GM10266 (cell line): ENCODE measurements at regions not wholly inside any gene's neighbourhood (a gene's known extent, or its start where the extent isn't known, plus 50 kb on each side); places are given as distances from the start of the nearest gene placed in this dataset.

Source experiments
- DNase-seq: peaks from one replicate; pipeline ENCODE4 v3.0.0; 2012; ENCODE audit errors: extremely low spot score
- TF ChIP-seq, protein P1 (sequence below): IDR thresholded peaks from 2 replicates; pipeline ENCODE4 v1.5.1; 2012; ENCODE audit warnings: mild to moderate bottlenecking, low read depth; ENCODE audit not compliant: control insufficient read depth, insufficient read depth; ENCODE audit errors: missing control alignments

DNA sequence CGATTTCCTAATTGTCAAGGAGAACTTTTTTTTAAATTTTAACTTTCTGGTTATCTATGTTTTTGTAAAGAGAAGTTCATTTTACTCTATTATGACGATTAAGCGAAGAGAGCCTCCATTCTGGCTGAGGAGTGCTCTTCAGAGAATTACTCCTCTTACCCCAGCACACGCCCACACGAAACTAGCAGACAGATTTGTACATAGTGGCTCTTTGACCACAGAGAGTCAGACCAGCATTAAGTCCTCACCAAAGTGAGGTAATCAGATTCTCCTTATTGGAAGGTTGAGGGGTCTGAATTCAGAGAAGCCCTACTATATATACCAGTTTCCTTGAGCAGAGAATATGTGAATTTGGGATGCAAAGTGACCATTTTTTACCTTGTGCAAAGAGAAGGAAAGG lies 204.8 kb upstream of the TSC22D2 start:
- TF ChIP-seq, protein P1, sequence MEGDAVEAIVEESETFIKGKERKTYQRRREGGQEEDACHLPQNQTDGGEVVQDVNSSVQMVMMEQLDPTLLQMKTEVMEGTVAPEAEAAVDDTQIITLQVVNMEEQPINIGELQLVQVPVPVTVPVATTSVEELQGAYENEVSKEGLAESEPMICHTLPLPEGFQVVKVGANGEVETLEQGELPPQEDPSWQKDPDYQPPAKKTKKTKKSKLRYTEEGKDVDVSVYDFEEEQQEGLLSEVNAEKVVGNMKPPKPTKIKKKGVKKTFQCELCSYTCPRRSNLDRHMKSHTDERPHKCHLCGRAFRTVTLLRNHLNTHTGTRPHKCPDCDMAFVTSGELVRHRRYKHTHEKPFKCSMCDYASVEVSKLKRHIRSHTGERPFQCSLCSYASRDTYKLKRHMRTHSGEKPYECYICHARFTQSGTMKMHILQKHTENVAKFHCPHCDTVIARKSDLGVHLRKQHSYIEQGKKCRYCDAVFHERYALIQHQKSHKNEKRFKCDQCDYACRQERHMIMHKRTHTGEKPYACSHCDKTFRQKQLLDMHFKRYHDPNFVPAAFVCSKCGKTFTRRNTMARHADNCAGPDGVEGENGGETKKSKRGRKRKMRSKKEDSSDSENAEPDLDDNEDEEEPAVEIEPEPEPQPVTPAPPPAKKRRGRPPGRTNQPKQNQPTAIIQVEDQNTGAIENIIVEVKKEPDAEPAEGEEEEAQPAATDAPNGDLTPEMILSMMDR, result no peak
- DNase-seq, result no peak

DNA sequence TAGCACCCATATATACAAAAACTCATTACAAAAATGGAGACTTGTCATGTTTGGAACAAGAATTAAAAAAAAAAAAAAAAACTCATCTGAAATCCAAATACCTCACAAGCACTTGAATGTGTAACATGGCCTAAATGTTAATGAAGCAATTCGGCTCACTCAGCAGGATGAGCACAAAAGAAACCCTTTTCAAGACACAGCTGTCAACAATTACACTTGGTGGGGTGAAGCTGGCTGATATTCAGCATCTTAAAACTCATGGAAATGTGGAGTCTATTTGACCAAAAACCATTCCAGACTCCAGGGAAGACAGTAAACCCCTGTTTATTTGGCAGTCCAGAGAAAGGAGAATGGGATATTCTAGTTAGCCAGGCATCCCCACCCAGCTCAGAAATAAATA lies 205.4 kb upstream of the TSC22D2 start:
- no peak for DNase-seq
- TF ChIP-seq, protein P1, result no peak

DNA sequence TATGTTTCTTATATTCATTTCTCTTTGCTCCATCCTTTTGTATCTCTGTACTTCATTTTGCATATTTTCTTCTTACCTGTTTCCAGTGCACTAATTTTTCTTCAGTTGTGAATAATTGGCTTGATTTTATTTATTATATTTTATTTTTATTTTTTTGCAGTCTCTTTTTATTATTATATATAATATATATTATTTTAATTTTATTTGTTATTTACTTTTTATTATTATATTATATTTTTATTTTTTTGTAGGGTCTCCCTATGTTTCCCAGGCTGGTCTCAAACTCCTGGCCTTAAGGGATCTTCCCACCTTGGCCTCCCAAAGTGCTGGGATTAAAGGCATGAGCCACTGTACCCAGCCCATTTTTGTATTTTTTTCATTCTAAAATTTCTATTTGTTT lies 213.1 kb upstream of the TSC22D2 start:
- TF ChIP-seq, protein P1, result no peak
- no peak for DNase-seq

DNA sequence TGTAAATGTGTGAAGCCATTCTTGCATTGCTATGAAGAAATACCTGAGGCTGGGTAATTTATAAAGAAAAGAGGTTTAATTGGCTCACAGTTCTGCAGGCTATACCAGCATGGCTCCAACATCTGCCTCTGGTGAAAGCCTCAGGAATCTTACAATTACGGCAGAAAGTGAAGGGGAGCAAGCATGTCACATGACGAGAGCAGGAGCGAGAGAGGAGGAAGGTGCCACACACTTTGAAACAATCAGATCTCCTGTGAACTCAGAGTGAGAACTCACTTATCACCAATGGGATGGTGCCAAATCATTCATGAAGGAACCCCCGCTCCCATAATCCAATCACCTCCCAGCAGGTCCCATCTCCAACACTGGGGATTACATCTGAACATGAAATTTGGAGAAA lies 213.6 kb upstream of the TSC22D2 start:
- DNase-seq, result no peak
- TF ChIP-seq, protein P1, result no peak

DNA sequence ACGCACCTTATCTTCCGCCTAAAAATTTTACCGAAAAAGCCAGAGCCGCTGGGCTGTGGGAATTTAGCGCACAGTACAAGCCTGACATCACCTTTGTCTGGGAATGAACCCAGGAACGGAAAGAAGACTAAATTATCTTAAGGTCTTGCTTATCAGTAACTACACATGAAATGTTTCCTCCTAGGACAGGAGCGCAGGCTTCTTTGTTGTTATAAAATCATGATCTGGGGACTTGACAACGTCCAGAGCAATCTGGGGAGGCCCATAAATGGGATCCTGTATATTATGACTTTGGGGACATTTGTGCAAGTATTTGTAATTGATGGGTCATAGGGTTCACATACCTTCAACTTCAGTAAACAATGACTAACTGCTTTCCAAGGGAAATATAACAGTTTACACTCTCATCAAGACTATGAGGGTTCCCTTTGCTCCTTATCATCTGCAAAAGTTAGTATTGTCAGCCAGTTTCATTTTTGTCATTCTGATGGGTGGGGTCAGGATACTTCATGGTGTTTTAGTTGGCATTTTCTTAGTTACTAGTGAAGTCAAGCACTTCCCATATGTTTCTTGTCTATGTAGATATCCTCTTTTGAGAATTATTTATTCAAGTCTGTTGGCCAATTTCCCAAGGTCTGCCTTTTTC lies 213.9 kb upstream of the PFN2 start:
- TF ChIP-seq, protein P1, result no peak

DNA sequence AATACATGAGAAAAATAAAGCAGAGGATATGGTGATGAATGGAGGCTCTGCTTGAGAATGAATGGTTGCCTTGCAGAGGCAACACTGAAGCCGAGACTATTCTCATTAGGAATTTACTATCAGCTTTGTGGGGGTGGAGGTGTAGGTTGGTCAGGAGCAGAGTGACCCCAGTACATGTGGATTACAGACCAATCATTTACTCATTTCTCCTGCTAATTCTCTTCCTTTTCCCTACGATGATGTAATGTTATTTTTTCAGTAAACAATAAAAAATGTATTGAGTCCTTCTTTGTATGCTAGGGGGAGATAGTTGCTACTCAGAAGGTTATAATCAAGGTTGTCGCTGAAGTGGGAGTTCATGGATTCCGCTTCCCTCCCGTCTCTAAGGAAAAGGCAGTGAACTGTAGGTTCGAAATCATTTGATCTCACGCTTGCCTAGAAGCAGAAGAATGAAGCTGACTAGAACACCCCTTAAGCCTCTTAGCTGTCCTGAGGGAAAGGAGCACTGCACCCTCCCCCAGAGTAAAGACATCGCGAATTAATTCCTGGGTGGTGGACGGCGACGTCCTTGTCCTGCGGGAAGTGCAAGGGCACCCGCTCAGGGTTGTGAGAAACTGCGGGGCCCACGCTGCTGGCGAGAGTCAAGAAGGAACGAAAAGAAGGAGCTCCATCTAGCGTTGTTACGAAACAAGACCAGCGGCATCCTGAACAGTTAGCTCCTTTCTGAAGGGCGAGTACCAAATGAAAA lies 213.2 kb upstream of the PFN2 start:
- TF ChIP-seq, protein P1, result peak; percentile 75
- DNase-seq, result peak; percentile 65

More for the DNA sequence above, 213.9 kb upstream of the PFN2 start:
- DNase-seq, result no peak

GRCh38 chr3:150180334-150180733 lies 209.6 kb upstream of the PFN2 start:
- TF ChIP-seq, protein P1, result no peak
- no peak for DNase-seq
